SU-DHL-6 (cell line): ENCODE measurements at regions not wholly inside any gene's neighbourhood (a gene's known extent, or its start where the extent isn't known, plus 50 kb on each side); places are given as distances from the start of the nearest gene placed in this dataset.

Experiments
- H2AFZ ChIP-seq: fragments of 200-600 bp; sonication (generic); 2 replicates; pipeline ENCODE4 v1.6.1; 2014; ENCODE audit warnings: low read depth, mild to moderate bottlenecking, moderate library complexity, mixed read lengths, antibody characterized with exemption, low read length; ENCODE audit not compliant: severe bottlenecking
- H3F3A ChIP-seq: fragments of 200-600 bp; shearing (Covaris generic); 2 replicates; pipeline ENCODE4 v1.6.0; 2016; ENCODE audit warnings: antibody characterized with exemption, mild to moderate bottlenecking; ENCODE audit not compliant: insufficient read depth
- H3K27ac ChIP-seq: fragments of 200-600 bp; sonication (generic); 2 replicates; pipeline ENCODE4 v1.5.1; 2016; ENCODE audit warnings: low read depth, mild to moderate bottlenecking, low read length, moderate library complexity, mixed read lengths
- H3K27me3 ChIP-seq: fragments of 200-600 bp; sonication (generic), shearing (Covaris generic); 2 replicates; pipeline ENCODE4 v1.6.0; 2014; ENCODE audit warnings: mild to moderate bottlenecking, low read length
- H3K36me3 ChIP-seq: fragments of 200-600 bp; sonication (generic); 2 replicates; pipeline ENCODE4 v1.6.1; 2014; ENCODE audit warnings: mild to moderate bottlenecking, low read length, mixed read lengths
- H3K4me2 ChIP-seq: fragments of 300-600, 200-600 bp; shearing (Covaris generic), sonication (generic); 2 replicates; pipeline ENCODE4 v1.6.0; 2014; ENCODE audit warnings: low read length, low read depth, mild to moderate bottlenecking; ENCODE audit not compliant: poor library complexity, severe bottlenecking
- H3K4me3 ChIP-seq: fragments of 200-600 bp; sonication (generic); 2 replicates; pipeline ENCODE4 v1.5.1; 2014; ENCODE audit warnings: antibody characterized with exemption, low read length, mild to moderate bottlenecking, mixed read lengths; ENCODE audit not compliant: insufficient read depth, poor library complexity, severe bottlenecking
- H3K79me2 ChIP-seq: fragments of 200-600 bp; sonication (generic); 2 replicates; pipeline ENCODE4 v1.6.1; 2014; ENCODE audit warnings: mild to moderate bottlenecking, low read length, moderate library complexity; ENCODE audit not compliant: insufficient read depth
- H3K9ac ChIP-seq: fragments of 200-600 bp; sonication (generic); 2 replicates; pipeline ENCODE4 v1.7.0; 2014; ENCODE audit warnings: mild to moderate bottlenecking, low read length
- H3K9me2 ChIP-seq: fragments of 200-600 bp; sonication (generic); replicated peaks from 2 replicates; pipeline ENCODE4 v1.6.1; 2014; ENCODE audit warnings: low read length; ENCODE audit not compliant: insufficient read depth
- H3K9me3 ChIP-seq: fragments of 200-600 bp; sonication (generic); 2 replicates; pipeline ENCODE4 v1.6.1; 2014; ENCODE audit warnings: low read length, mixed read lengths; ENCODE audit not compliant: insufficient read depth
- H4K20me1 ChIP-seq: fragments of 200-600 bp; sonication (generic); 2 replicates; pipeline ENCODE4 v1.6.1; 2014; ENCODE audit warnings: low read depth, mild to moderate bottlenecking, antibody characterized with exemption, low read length, moderate library complexity, mixed read lengths
- EZH2phosphoT487 ChIP-seq: fragments of 200-600 bp; sonication (generic), shearing (Covaris generic); conservative IDR thresholded peaks from 2 replicates; pipeline ENCODE4 v1.6.1; 2018; ENCODE audit warnings: mild to moderate bottlenecking, antibody characterized with exemption, low read length, moderate library complexity, mixed read lengths
- TF ChIP-seq, protein P1 (sequence below): fragments of 200-600 bp; sonication (generic); IDR thresholded peaks from one replicate; pipeline ENCODE4 v1.5.1; 2017; ENCODE audit warnings: antibody characterized with exemption, mild to moderate bottlenecking, low read length, moderate library complexity; ENCODE audit not compliant: insufficient read depth, poor library complexity, severe bottlenecking

DNA sequence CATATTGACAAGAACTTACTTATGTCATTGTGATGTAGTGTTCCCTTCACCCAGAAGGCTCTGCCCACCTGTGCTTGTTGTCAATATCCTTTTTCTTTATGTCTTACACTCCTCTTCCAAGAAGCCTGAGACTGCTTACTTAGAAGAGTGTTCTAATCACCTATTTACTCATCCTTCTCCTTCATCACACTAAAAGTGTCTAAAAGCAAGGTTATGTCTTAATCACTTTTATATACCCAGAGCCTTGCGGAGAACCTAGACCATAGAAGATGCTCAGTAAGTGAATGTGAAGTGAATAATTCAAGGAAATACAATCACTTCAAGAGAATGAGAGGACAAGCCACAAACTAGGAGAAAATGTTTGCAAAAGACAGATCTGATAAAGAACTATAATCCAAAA lies 177.6 kb upstream of the S100G start:
- H3K27me3 ChIP-seq: no peaks in the 10 kb centered on the region
- H3K9me2 ChIP-seq: no peaks in the 10 kb centered on the region
- H2AFZ ChIP-seq: no peak overlapping the region
- H3K9ac ChIP-seq: no peak overlapping the region
- no peaks in the 10 kb centered on the region for H4K20me1 ChIP-seq
- no peak for TF ChIP-seq EZH2phosphoT487
- TF ChIP-seq, protein P1, sequence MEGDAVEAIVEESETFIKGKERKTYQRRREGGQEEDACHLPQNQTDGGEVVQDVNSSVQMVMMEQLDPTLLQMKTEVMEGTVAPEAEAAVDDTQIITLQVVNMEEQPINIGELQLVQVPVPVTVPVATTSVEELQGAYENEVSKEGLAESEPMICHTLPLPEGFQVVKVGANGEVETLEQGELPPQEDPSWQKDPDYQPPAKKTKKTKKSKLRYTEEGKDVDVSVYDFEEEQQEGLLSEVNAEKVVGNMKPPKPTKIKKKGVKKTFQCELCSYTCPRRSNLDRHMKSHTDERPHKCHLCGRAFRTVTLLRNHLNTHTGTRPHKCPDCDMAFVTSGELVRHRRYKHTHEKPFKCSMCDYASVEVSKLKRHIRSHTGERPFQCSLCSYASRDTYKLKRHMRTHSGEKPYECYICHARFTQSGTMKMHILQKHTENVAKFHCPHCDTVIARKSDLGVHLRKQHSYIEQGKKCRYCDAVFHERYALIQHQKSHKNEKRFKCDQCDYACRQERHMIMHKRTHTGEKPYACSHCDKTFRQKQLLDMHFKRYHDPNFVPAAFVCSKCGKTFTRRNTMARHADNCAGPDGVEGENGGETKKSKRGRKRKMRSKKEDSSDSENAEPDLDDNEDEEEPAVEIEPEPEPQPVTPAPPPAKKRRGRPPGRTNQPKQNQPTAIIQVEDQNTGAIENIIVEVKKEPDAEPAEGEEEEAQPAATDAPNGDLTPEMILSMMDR: no peak
- H3K27ac ChIP-seq: no peak overlapping the region
- H3K4me2 ChIP-seq: no peak overlapping the region
- no peaks in the 10 kb centered on the region for H3K36me3 ChIP-seq
- no peak overlapping the region for H3K4me3 ChIP-seq
- H3F3A ChIP-seq: no peaks in the 10 kb centered on the region
- no peaks in the 10 kb centered on the region for H3K79me2 ChIP-seq
- H3K9me3 ChIP-seq: no peaks in the 10 kb centered on the region

DNA sequence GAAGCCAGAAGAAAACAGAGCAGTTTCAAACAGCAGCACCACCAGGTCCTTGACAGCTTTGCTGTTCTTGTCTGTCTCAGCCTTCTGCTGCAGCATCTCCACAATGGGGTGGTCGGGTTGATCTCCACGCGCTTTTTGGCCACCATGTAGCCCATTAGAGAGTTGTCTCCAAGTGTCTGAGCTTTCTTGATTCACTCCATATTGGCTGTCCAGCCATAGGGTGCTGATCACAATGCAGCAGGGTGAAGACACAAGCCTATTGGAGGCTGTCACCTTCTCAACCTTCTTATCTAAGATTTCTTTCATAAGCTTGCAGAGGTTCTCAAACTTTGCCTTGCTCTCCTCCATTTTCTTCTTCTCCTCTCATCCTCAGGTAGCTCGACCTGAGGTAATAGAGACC lies 175.4 kb upstream of the S100G start:
- no peaks in the 10 kb centered on the region for H3K36me3 ChIP-seq
- H3K4me2 ChIP-seq: no peak overlapping the region
- TF ChIP-seq, protein P1: no peak
- no peak for TF ChIP-seq EZH2phosphoT487
- H2AFZ ChIP-seq: no peak overlapping the region
- H3K4me3 ChIP-seq: no peak overlapping the region
- H3K27me3 ChIP-seq: no peaks in the 10 kb centered on the region
- H3F3A ChIP-seq: no peaks in the 10 kb centered on the region
- H3K9me2 ChIP-seq: no peaks in the 10 kb centered on the region
- no peaks in the 10 kb centered on the region for H3K9me3 ChIP-seq
- H3K27ac ChIP-seq: no peak overlapping the region
- no peaks in the 10 kb centered on the region for H4K20me1 ChIP-seq
- H3K79me2 ChIP-seq: no peaks in the 10 kb centered on the region
- no peak overlapping the region for H3K9ac ChIP-seq

DNA sequence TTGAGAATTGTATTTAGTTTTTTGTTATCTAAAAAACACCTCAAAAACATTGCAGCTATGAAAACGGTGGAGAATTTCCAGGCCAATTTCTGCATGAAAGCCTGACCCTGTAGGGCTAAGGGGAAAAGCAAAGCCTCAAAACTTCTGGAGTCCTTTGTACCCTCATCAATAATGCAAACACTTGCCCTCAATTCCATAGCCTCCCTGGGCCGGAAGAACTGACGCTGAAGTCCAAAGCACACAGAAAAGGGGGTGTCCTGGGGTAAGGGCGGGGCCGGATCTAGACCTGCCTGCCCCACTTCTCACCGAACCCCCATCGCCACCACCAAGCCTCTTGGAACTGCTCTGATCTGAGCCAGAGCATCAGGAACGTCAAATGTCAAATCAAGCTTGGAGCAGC lies 173.9 kb upstream of the S100G start:
- Histone ChIP-seq H3K36me3 (no peaks in the 10 kb centered on the region), H3K4me3 (no peak overlapping the region), H3F3A (no peaks in the 10 kb centered on the region), H3K79me2 (no peaks in the 10 kb centered on the region), H2AFZ (no peak overlapping the region), H3K27ac (no peak overlapping the region), H3K27me3 (no peaks in the 10 kb centered on the region), H3K9ac (no peak overlapping the region), H3K4me2 (no peak overlapping the region), H4K20me1 (no peaks in the 10 kb centered on the region), H3K9me3 (no peaks in the 10 kb centered on the region), H3K9me2 (no peaks in the 10 kb centered on the region)
- TF ChIP-seq, protein P1: no peak
- TF ChIP-seq EZH2phosphoT487: no peak

DNA sequence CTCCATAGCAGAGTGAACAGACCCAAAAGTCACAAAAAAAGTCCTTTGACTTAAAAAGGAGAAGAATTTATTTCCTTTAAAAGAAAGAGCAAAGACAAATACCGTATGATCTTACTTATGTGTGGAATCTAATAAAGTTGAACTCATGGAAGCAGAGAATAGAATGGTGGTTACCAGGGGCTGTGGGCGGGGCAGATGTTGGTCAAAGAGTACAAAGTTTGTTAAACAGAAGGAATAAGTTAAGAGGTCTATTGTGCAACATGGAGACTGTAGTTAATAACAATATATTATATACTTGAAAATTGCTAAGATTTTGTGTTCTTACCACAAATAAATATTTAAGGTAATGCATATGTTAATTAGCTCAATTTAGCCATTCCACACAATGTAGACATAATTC lies 173.3 kb upstream of the S100G start:
- H3K4me2 ChIP-seq: no peak overlapping the region
- H3K36me3 ChIP-seq: no peaks in the 10 kb centered on the region
- H4K20me1 ChIP-seq: no peaks in the 10 kb centered on the region
- H3K9ac ChIP-seq: no peak overlapping the region
- no peaks in the 10 kb centered on the region for H3K9me2 ChIP-seq
- H3K79me2 ChIP-seq: no peaks in the 10 kb centered on the region
- H3K27ac ChIP-seq: no peak overlapping the region
- no peak for TF ChIP-seq EZH2phosphoT487
- TF ChIP-seq, protein P1: no peak
- no peaks in the 10 kb centered on the region for H3K9me3 ChIP-seq
- no peaks in the 10 kb centered on the region for H3K27me3 ChIP-seq
- H3K4me3 ChIP-seq: no peak overlapping the region
- H3F3A ChIP-seq: no peaks in the 10 kb centered on the region
- no peak overlapping the region for H2AFZ ChIP-seq
